ENCODE measurements at regions not wholly inside any gene's neighbourhood (a gene's known extent, or its start where the extent isn't known, plus 50 kb on each side); places are given as distances from the start of the nearest gene placed in this dataset.

- Histone ChIP-seq H2BK5ac (ENCODE audit: low read depth, low read length, poor library complexity, severe bottlenecking) (no peak overlapping the region), H2BK15ac (ENCODE audit: low read depth, poor library complexity, severe bottlenecking) (no peak overlapping the region), H3K4me1 (ENCODE audit: control insufficient read depth, insufficient read depth, low read depth, low read length) (peaks cover 7% of the 10 kb centered on the region), H3K18ac (ENCODE audit: low read depth in 1 of 2, low read length in 2 of 2) (no peak overlapping the region), H3K14ac (ENCODE audit: low read length in 2 of 2) (no peak overlapping the region), H3K36me3 (ENCODE audit: control insufficient read depth in 1 of 2, insufficient read depth in 2 of 2, low read depth in 1 of 2, low read length in 2 of 2) (no peaks in the 10 kb centered on the region), H3K9ac (ENCODE audit: low read length) (no peak overlapping the region), H4K91ac (ENCODE audit: low read length) (no peak overlapping the region), H4K8ac (ENCODE audit: low read length) (no peak overlapping the region), H3K9me3 (ENCODE audit: control insufficient read depth, low read length) (no peaks in the 10 kb centered on the region), H3K27ac (ENCODE audit: low read length, poor library complexity, severe bottlenecking) (no peak overlapping the region), H3K4me3 (ENCODE audit: insufficient read depth in 1 of 2, low read depth in 1 of 2, low read length in 2 of 2) (no peak overlapping the region), H2BK12ac (ENCODE audit: low read length in 2 of 2) (no peak overlapping the region), H3K79me1 (replicated peaks; ENCODE audit: low read length, poor library complexity, severe bottlenecking) (no peaks in the 10 kb centered on the region), H3K23ac (ENCODE audit: low read length in 2 of 2) (no peak overlapping the region), H3K27me3 (ENCODE audit: control insufficient read depth in 1 of 2, insufficient read depth in 1 of 2, low read length in 2 of 2) (no peaks in the 10 kb centered on the region), H3K4ac (ENCODE audit: low read depth in 1 of 2, low read length in 2 of 2) (no peak overlapping the region), H2AK5ac (ENCODE audit: low read length, severe bottlenecking) (no peak overlapping the region), H3K4me2 (ENCODE audit: low read length, poor library complexity, severe bottlenecking) (no peak overlapping the region), H2BK120ac (ENCODE audit: low read depth, low read length) (no peak overlapping the region), H2AFZ (ENCODE audit: low read depth, low read length) (no peak overlapping the region)
- 88% methylated on average over 3 of the region's 4 CpGs for WGBS
- no peak for DNase-seq
Measured at GRCh38 chr2:220081171-220081570, 453.7 kb downstream of the SLC4A3 start.

- Histone ChIP-seq H3K4me2 (ENCODE audit: low read length, poor library complexity, severe bottlenecking) (no peak overlapping the region), H3K4me3 (ENCODE audit: insufficient read depth in 1 of 2, low read depth in 1 of 2, low read length in 2 of 2) (no peak overlapping the region), H3K23ac (ENCODE audit: low read length in 2 of 2) (no peak overlapping the region), H3K4ac (ENCODE audit: low read depth in 1 of 2, low read length in 2 of 2) (no peak overlapping the region), H3K27ac (ENCODE audit: low read length, poor library complexity, severe bottlenecking) (no peak overlapping the region), H2AK5ac (ENCODE audit: low read length, severe bottlenecking) (no peak overlapping the region), H3K9ac (ENCODE audit: low read length) (no peak overlapping the region), H3K27me3 (ENCODE audit: control insufficient read depth in 1 of 2, insufficient read depth in 1 of 2, low read length in 2 of 2) (no peaks in the 10 kb centered on the region), H2BK12ac (ENCODE audit: low read length in 2 of 2) (no peak overlapping the region), H3K14ac (ENCODE audit: low read length in 2 of 2) (no peak overlapping the region), H3K4me1 (ENCODE audit: control insufficient read depth, insufficient read depth, low read depth, low read length) (no peaks in the 10 kb centered on the region), H2BK15ac (ENCODE audit: low read depth, poor library complexity, severe bottlenecking) (no peak overlapping the region), H2AFZ (ENCODE audit: low read depth, low read length) (no peak overlapping the region), H3K18ac (ENCODE audit: low read depth in 1 of 2, low read length in 2 of 2) (no peak overlapping the region), H3K9me3 (ENCODE audit: control insufficient read depth, low read length) (no peaks in the 10 kb centered on the region), H4K91ac (ENCODE audit: low read length) (no peak overlapping the region), H2BK5ac (ENCODE audit: low read depth, low read length, poor library complexity, severe bottlenecking) (no peak overlapping the region), H2BK120ac (ENCODE audit: low read depth, low read length) (no peak overlapping the region), H3K36me3 (ENCODE audit: control insufficient read depth in 1 of 2, insufficient read depth in 2 of 2, low read depth in 1 of 2, low read length in 2 of 2) (no peaks in the 10 kb centered on the region), H4K8ac (ENCODE audit: low read length) (no peak overlapping the region), H3K79me1 (replicated peaks; ENCODE audit: low read length, poor library complexity, severe bottlenecking) (no peaks in the 10 kb centered on the region)
- DNase-seq, result no peak
- WGBS, result 56% methylated on average over 3 of the region's 3 CpGs
Measured at GRCh38 chr2:220090050-220090449, 462.6 kb downstream of the SLC4A3 start.

GRCh38 chr2:220096406-220096805 lies 469.0 kb downstream of the SLC4A3 start:
- peaks cover 3% of the 10 kb centered on the region for H3K9me3 ChIP-seq (ENCODE audit: control insufficient read depth, low read length)

GRCh38 chr2:220101980-220102379 lies 474.6 kb downstream of the SLC4A3 start:
- WGBS, result 76% methylated on average over 6 of the region's 6 CpGs
- H3K4ac ChIP-seq (ENCODE audit: low read depth in 1 of 2, low read length in 2 of 2), result no peak overlapping the region
- no peak overlapping the region for H2BK15ac ChIP-seq (ENCODE audit: low read depth, poor library complexity, severe bottlenecking)
- peaks cover 13% of the 10 kb centered on the region for H3K4me1 ChIP-seq (ENCODE audit: control insufficient read depth, insufficient read depth, low read depth, low read length)
- no peak overlapping the region for H3K9ac ChIP-seq (ENCODE audit: low read length)
- H2BK120ac ChIP-seq (ENCODE audit: low read depth, low read length), result no peak overlapping the region
- H3K9me3 ChIP-seq (ENCODE audit: control insufficient read depth, low read length), result peaks cover 3% of the 10 kb centered on the region
- H4K8ac ChIP-seq (ENCODE audit: low read length), result no peak overlapping the region
- no peaks in the 10 kb centered on the region for H3K36me3 ChIP-seq (ENCODE audit: control insufficient read depth in 1 of 2, insufficient read depth in 2 of 2, low read depth in 1 of 2, low read length in 2 of 2)
- H3K14ac ChIP-seq (ENCODE audit: low read length in 2 of 2), result no peak overlapping the region
- no peak overlapping the region for H2AK5ac ChIP-seq (ENCODE audit: low read length, severe bottlenecking)
- no peaks in the 10 kb centered on the region for H3K27me3 ChIP-seq (ENCODE audit: control insufficient read depth in 1 of 2, insufficient read depth in 1 of 2, low read length in 2 of 2)
- no peak overlapping the region for H3K4me3 ChIP-seq (ENCODE audit: insufficient read depth in 1 of 2, low read depth in 1 of 2, low read length in 2 of 2)
- H3K4me2 ChIP-seq (ENCODE audit: low read length, poor library complexity, severe bottlenecking), result no peak overlapping the region
- H2BK5ac ChIP-seq (ENCODE audit: low read depth, low read length, poor library complexity, severe bottlenecking), result no peak overlapping the region
- H2BK12ac ChIP-seq (ENCODE audit: low read length in 2 of 2), result no peak overlapping the region
- no peak overlapping the region for H4K91ac ChIP-seq (ENCODE audit: low read length)
- H3K23ac ChIP-seq (ENCODE audit: low read length in 2 of 2), result no peak overlapping the region
- no peak for DNase-seq
- H3K18ac ChIP-seq (ENCODE audit: low read depth in 1 of 2, low read length in 2 of 2), result no peak overlapping the region
- H2AFZ ChIP-seq (ENCODE audit: low read depth, low read length), result no peak overlapping the region
- no peaks in the 10 kb centered on the region for H3K79me1 ChIP-seq (replicated peaks; ENCODE audit: low read length, poor library complexity, severe bottlenecking)
- no peak overlapping the region for H3K27ac ChIP-seq (ENCODE audit: low read length, poor library complexity, severe bottlenecking)

More at GRCh38 chr2:220096406-220096805, 469.0 kb downstream of the SLC4A3 start:
- Histone ChIP-seq H2BK120ac (ENCODE audit: low read depth, low read length) (no peak overlapping the region), H3K36me3 (ENCODE audit: control insufficient read depth in 1 of 2, insufficient read depth in 2 of 2, low read depth in 1 of 2, low read length in 2 of 2) (no peaks in the 10 kb centered on the region), H2BK15ac (ENCODE audit: low read depth, poor library complexity, severe bottlenecking) (no peak overlapping the region), H4K91ac (ENCODE audit: low read length) (no peak overlapping the region), H3K9ac (ENCODE audit: low read length) (no peak overlapping the region), H2BK5ac (ENCODE audit: low read depth, low read length, poor library complexity, severe bottlenecking) (no peak overlapping the region), H3K18ac (ENCODE audit: low read depth in 1 of 2, low read length in 2 of 2) (no peak overlapping the region), H3K4ac (ENCODE audit: low read depth in 1 of 2, low read length in 2 of 2) (no peak overlapping the region), H3K27me3 (ENCODE audit: control insufficient read depth in 1 of 2, insufficient read depth in 1 of 2, low read length in 2 of 2) (no peaks in the 10 kb centered on the region), H3K4me3 (ENCODE audit: insufficient read depth in 1 of 2, low read depth in 1 of 2, low read length in 2 of 2) (no peak overlapping the region), H3K4me2 (ENCODE audit: low read length, poor library complexity, severe bottlenecking) (no peak overlapping the region), H3K79me1 (replicated peaks; ENCODE audit: low read length, poor library complexity, severe bottlenecking) (no peaks in the 10 kb centered on the region), H3K27ac (ENCODE audit: low read length, poor library complexity, severe bottlenecking) (no peak overlapping the region), H3K23ac (ENCODE audit: low read length in 2 of 2) (no peak overlapping the region), H2BK12ac (ENCODE audit: low read length in 2 of 2) (no peak overlapping the region), H4K8ac (ENCODE audit: low read length) (no peak overlapping the region), H2AFZ (ENCODE audit: low read depth, low read length) (no peak overlapping the region), H3K14ac (ENCODE audit: low read length in 2 of 2) (no peak overlapping the region), H3K4me1 (ENCODE audit: control insufficient read depth, insufficient read depth, low read depth, low read length) (peaks cover 2% of the 10 kb centered on the region), H2AK5ac (ENCODE audit: low read length, severe bottlenecking) (no peak overlapping the region)
- 28% methylated on average over 2 of the region's 2 CpGs for WGBS
- no peak for DNase-seq

All from mesenchymal stem cell (in vitro differentiated cells and primary cell).